ENCODE measurements at regions not wholly inside any gene's neighbourhood (a gene's known extent, or its start where the extent isn't known, plus 50 kb on each side); places are given as distances from the start of the nearest gene placed in this dataset.

DNA sequence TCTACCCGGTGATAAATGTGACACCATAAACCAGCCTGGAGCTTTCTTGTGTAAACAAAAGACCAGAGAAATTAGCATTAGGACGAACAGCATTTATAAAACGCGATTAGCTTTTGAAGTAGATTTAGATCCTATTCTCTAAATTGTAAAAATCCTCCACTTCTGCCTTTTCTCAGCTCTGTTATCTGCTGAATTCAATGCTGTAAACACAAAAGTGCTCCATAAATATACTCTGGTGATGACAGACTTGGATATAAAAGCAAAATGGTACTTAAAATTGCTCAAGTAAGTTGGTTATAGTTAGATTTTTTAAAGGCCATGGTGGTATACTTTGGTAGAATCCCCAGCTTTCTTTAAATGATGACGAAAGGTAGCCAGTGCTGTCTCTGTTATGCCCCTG is 114.6 kb upstream of the RMST start:
- no peak for DNase-seq

DNA sequence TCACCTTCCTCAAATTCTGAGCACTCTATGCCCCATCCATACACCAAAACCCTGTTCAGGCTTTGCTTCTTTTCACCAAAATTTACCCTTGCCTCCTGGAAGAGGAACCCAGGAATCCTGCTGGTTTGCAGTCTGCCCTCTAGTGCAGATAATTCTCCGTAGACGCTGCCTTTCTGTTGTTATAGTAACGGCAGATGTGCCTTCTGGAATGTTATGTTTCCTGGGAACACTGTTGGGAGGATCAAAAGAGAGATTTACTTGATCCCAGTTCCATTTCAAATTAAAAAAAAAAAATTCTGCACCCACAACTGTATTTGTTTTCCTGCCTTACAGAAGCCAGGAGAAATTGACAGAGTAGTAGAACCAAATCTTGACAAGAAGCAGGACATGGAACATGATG is 104.2 kb upstream of the RMST start:
- no peak for DNase-seq

DNA sequence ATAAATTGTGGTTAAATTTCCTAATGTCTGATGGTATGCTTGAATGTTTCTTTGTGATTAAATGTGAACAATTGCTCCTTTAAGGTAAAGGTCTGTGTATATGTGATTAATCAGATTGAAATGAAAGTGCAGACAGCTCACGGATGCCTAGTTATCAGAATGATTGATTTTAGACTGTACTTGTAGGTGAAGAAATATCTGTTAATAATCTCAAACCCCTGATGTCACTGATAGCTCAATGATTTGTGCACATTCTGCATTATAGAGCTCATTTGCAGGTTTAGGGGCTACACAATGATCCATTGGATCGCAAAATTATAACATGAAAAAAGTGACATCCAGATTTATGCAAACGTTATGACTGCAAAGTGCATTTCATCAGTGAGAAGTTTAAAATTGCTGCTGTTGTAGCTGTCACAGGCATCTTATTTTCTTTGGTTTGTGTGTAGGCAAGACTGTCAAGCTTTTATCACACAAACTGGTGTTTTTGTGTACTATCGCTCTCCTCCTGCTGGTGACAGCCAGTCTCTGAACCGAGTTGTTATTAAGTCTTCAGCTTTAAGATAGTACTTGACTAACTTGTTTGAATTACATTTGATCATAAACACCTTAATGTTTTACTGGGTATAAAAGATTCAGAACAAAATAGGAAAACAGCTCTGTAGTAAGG is 103.4 kb upstream of the RMST start:
- no peak for DNase-seq

DNA sequence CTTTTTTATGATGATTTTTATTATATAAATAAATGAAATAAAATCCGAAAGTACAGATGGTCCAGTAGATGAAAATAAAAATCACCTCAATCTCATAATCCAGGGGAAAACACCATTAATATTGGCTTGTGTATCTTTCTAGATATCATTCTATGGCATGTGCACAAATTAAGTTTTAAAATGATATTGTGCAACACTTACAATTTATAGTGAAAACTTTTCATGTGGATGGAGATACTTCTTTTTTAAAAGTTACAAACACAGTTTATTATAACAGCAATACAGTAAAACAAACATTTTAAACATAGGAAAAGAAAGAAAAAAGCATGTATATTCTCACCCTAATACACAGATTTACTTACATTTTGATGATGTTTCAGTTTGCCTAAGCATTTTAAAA is 98.9 kb upstream of the RMST start:
- no peak for DNase-seq

DNA sequence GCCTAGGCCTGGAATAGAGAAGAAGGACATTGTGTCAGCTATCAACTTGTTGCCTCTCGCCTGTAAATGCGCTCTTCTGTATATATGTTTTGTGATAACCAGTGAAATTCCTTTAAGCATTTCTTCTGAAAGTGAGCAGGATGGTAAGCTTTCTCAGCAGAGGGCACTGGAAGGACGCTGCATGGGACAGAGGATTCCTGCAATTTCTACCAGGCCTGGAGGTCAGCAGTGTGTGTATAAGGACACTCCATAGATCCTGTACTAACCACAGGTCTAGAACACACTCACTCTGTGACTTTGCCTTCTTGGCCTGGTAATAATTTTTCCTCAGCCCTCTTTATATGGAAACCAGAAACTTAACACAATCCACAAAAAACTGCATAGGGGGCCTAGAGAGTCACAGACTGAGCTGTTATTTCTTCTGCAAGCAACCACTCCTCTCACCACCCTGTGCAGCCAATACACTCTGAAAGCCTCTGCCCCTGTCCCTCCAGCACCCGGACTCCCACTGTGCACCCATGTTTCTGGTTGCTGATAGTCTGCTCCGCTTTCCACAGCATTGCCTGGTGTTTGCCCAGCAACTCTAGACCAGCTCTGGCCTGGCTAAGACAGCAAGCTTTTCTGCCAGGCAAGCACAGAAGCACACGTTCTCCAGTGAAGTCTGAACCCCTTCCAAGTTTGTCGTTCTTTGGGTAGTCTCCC is 94.0 kb upstream of the RMST start:
- DNase-seq: no peak

DNA sequence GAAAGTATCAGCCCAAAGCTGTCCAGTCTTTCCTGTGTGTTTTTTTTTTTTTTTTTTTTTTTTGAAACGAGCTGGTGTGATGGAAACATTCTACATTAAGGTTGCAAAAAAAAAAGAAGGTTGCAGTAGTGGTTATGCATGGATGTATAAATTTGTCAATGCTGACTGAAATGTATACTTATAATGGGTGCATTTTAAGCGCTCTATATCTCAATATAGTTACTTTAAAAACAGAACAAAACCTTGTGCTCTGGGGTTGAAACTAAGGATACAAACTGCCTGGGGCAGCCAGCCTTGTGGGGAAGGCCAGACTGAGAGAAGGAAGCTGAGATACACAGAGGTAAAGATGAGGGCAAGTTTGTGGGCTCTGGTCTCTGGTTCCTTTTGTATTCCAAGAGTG is 87.3 kb upstream of the RMST start:
- no peak for DNase-seq

DNA sequence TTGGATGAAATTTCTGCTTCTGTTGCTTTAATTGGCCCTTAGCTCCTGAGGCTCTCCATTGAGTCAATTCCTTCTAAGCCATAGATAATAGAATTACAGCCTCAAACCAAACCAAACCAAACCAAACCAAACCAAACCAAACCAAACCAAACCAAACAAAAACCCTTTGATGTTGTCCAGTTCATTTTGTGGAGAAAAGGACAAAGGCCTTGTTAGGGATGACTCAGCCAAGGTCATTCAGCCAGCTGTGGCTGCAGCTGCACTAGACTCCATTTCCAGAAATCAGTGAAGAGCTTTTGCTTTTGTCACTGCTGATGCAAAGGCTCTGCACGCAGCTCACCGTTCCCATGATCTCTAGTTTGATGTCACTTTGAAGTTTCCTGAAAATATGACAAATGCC is 82.2 kb upstream of the RMST start:
- DNase-seq: no peak

DNA sequence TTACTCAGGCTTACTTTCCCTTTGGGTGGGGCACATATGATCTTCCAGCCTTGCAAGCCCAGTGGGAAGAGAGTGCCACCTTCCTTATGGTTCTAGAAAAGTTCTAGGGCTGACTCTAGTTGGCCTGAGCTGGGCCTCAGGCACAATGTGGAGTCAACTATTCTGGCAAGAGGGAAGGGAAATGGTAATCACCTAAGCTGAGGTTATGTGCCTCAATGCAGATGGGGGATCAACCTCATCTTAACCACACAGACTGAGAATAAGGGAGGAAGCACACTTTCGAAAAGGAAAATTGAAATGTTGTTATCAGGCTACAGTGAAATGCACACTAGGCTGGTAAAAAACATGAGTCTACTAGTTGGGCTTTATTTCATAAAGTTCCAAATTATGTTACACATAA is 77.5 kb upstream of the RMST start:
- DNase-seq: no peak

DNA sequence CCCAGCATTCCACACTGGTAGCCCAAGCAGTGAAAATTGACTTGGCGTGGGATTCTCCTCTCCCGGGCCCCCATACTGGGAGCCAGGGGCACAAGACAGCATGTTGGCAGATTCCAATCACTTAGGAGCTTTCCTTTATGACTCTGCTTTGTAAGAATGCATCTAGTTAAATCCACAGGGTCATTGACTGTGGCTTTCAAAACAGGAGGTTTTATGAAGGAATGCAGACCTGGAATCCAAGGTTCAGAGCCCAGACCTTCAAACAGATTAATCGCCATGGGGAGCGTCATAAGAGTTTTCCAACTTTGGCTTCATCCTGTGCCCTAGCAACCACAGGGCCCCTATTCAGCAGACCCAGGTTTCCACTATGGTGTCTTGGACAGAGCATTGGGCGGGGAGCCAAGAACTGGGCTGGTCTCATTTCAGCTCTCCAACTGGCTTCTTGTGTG is 76.4 kb upstream of the RMST start:
- DNase-seq: no peak

DNA sequence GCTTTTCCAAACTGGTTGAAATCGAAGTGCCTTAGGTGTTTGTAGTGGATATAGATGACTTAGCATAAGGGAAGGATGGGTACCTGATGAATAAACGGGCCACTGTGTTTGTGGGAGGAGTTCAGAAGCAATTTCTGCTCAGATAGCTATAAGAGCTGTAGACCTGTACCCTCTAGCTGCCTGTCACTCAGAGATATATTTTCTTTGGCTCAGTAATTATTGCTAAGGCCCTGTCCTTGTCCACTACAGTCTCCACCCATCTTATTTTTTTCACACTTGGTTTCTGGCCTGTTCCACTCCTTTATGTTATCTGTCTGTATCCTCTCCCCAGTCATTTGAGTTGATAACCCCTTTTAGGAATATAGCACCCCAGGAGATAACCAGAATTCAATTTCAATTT is 74.8 kb upstream of the RMST start:
- no peak for DNase-seq

DNA sequence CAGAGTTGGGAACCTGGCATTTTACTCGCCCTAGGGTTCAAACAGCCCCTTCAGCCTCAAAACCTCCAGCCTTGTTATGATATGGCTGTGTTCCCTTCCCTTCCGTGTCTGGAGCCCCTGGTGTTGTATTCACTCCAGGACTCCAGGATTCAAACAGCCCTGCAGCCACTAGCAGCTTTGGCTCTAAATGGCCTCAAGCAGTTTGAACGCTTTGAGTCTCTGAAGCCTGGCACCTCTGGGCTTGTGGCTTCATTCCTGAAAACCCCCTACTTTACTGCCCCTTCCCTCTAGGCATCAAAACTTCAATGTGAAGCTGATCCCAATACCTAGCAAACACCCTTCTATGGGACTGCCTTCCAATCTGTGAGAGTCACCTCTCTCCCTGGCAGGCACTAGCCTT is 67.9 kb upstream of the RMST start:
- DNase-seq: no peak

DNA sequence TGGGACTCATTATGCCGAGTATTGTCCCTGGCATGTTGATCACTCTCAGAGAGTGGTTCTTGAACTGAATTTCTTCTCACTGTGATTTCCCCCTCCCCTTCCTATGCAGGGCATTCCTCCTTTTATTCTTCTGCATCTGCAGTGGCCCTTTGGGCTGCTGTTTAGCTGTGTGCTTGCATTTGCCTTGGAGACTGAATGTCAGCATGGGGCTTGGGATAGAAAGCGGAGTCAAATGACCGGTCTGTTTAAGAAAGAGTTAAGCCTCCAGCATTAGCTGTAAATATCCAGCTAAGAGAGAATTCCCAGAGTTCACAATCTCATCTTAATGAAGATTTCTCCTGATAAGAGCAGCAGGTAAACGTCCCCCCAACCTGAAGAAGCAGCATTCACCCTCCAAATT is 65.6 kb upstream of the RMST start:
- DNase-seq: peak; percentile 7

DNA sequence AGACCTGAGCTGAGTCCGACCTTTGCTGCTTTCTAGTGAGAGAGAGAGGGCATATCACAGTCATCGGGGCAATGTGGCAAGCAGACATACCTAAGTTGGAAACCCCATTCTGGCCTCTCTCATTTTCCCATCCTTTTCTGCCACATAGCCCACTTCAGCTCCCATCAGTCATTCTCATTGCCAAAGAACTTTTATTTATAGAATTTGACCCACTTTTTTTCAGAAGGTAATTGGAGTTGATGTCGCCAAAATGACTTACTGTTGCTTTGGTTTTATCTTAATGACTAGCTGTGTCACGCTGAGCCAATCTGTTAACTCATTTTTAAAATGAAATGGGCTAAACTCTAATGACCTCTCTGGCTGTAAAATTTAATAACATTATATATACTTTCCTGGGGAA is 63.9 kb upstream of the RMST start:
- no peak for DNase-seq

DNA sequence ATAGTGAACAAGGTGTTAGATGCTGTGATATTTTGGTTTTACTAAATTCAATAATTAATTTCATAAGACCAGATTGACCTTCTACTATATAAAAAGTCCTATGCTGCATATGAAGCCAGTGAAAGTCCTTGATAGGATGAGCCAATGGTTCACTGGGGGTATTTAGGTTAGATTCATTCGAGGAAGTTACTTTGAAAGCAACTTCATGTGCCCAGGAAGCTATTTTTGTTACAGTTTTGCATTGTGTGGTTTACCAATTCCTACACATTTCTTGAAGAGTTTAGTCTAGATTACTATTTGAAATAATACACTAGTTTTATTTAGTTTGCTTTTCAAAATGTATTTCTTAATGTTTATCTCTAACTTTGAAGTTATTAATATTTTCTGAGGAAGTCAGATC is 58.5 kb upstream of the RMST start:
- no peak for DNase-seq

DNA sequence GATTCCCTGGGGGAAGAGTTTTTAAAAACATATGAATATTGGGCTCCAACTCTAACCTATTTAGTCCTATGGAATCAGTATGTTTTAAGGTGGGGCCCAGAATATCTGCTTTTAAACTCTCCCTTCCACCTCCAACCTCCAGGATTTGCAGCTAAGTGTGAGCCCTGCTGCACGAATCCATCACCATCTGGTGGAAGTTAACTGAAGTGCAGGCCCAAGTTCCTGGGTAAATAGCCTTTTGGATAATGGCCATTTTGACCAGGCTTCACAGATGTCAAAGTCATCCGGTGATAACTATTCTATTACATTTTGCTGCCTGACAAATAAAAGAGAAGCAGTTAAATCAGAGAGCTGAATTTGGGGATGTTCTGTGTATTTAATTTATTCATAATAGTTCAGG is 58.1 kb upstream of the RMST start:
- peak; percentile 75 for DNase-seq

DNA sequence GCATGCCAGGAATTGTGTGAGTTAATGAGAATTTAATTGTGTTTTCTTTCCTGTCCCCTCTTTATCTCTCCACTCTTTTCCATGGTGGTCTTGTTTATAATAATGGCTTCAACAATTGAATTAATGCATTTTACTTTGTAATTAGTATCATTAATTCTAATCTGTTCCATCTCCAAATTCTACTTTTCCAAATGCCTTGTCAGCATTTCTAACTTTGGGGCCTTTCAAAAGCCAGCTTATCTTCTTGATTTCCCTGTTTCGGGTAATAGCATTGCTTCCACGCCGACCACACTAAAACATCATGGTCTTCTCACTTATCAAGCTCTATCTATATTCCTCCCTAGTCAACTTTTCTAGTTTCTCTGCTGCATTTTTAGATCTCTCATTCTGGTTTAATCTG is 54.2 kb upstream of the RMST start:
- no peak for DNase-seq

DNA sequence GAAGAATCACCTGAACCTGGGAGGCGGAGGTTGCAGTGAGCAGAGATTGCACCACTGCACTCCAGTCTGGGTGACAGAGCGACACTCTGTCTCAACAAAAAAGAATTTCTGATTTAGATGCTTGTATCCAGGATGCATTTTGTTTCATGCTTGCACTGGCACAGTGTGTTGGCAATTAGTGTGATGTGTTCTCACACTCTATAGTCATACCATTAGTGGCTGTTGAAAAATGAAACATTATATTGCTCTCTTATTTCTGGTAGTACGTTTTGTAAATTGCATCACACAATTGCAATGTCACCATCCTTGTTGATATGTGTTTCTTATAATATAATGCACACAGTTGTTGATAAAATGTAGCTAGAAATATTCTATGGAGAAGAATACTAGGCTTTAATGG is 51.3 kb upstream of the RMST start:
- no peak for DNase-seq

Measured in NCI-H345 (cell line).